Heart left ventricle (tissue), 13 donors: ENCODE measurements at regions not wholly inside any gene's neighbourhood (a gene's known extent, or its start where the extent isn't known, plus 50 kb on each side); places are given as distances from the start of the nearest gene placed in this dataset.

Experiments
- POLR2A ChIP-seq, 2 donors: fragments of 450-650 bp; IDR thresholded peaks; one replicate each; pipeline ENCODE4 v1.6.1; 2017; ENCODE audit warnings: antibody characterized with exemption in 2 of 2, mild to moderate bottlenecking in 2 of 2, moderate library complexity in 2 of 2
- TF ChIP-seq, protein P1 (sequence below), 12 donors: fragments of 200-600 bp; sonication (generic) in 4 of 12; IDR thresholded peaks; one replicate each; pipeline versions ENCODE4 v1.5.0 to v1.8.0; 2018 to 2022; ENCODE audit warnings: antibody characterized with exemption in 12 of 12, mild to moderate bottlenecking in 5 of 12
- donor health status: ischemic (EF 13 %, LVEDD 7.1; RV severe dilation, severe dysfunction).
- donor health status: DM: no; HTN: yes; CAD: no.
- donor health status: DM: no; HTN: no; CAD: no.
- donor health status: ischemic (EF 25% LVEDD 6.9; RV normal size, moderate dysfunction).
- donor health status: ischemic (EF 25% LVEDD 5.7; RV mildly dilated, moderate dysfunction).
- donor health status: ischemic (EF 35%, LVEDD 5.7; RV mildly dilated, moderate dysfunction).
- donor health status: nonischemic (EF 11% LVEDD 7.7; RV severe dilation, severe dysfunction).
- donor health status: DM: yes; HTN: yes; CAD: no.
- donor health status: PGD.
- donor health status: ischemic (EF 29% LVEDD 5.4; RV normal size, mild dysfunction).
- donor health status: nonischemic (EF 23%, LVEDD 6.1; RV moderate dilation, normal function).

DNA sequence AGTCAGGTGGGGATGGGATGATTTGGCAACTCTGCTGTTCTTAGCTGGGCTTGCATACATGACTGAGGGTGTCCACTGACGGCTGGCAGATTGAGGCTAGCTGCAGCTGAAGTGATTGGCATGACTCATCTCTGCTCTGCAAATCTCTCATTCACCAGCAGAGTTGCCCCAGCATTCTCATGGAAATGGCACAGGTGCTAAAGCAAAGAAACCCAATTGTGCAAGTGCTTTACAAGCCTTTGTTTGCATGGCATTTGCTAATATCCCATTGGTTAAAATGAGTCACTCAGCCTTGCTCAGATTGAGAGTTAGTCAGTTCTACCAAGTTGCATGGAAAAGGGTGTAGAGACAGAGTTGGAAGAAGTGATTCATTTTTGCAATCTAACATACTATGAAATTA lies 389.7 kb upstream of the FAR2 start:
- TF ChIP-seq, protein P1, sequence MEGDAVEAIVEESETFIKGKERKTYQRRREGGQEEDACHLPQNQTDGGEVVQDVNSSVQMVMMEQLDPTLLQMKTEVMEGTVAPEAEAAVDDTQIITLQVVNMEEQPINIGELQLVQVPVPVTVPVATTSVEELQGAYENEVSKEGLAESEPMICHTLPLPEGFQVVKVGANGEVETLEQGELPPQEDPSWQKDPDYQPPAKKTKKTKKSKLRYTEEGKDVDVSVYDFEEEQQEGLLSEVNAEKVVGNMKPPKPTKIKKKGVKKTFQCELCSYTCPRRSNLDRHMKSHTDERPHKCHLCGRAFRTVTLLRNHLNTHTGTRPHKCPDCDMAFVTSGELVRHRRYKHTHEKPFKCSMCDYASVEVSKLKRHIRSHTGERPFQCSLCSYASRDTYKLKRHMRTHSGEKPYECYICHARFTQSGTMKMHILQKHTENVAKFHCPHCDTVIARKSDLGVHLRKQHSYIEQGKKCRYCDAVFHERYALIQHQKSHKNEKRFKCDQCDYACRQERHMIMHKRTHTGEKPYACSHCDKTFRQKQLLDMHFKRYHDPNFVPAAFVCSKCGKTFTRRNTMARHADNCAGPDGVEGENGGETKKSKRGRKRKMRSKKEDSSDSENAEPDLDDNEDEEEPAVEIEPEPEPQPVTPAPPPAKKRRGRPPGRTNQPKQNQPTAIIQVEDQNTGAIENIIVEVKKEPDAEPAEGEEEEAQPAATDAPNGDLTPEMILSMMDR (IDR thresholded peaks at IDR 0.05): no peak
- TF ChIP-seq POLR2A (IDR thresholded peaks at IDR 0.05): no peak
